ENCODE measurements at regions not wholly inside any gene's neighbourhood (a gene's known extent, or its start where the extent isn't known, plus 50 kb on each side); places are given as distances from the start of the nearest gene placed in this dataset.

GRCh38 chr22:44600207-44600785 is 101.7 kb upstream of the PRR5 start:
- TF ChIP-seq REST (IDR thresholded peaks at IDR 0.05; ENCODE audit: insufficient read depth in 1 of 2, low read depth in 2 of 2, low read length in 2 of 2) (no peak), FOXP2 (optimal IDR thresholded peaks at IDR 0.05; ENCODE audit: borderline replicate concordance, extremely low read depth, extremely low read length, insufficient read depth) (no peak), TAF1 (IDR thresholded peaks at IDR 0.05; ENCODE audit: borderline replicate concordance, insufficient read depth, low read length) (no peak), POLR2AphosphoS5 (IDR thresholded peaks at IDR 0.05; ENCODE audit: low read depth, low read length) (no peak), SIN3A (IDR thresholded peaks at IDR 0.05; ENCODE audit: borderline replicate concordance, insufficient read depth, low read length) (no peak)

- TF ChIP-seq TAF1 (IDR thresholded peaks at IDR 0.05; ENCODE audit: borderline replicate concordance, insufficient read depth, low read length) (no peak), REST (IDR thresholded peaks at IDR 0.05; ENCODE audit: insufficient read depth in 1 of 2, low read depth in 2 of 2, low read length in 2 of 2) (no peak), SIN3A (IDR thresholded peaks at IDR 0.05; ENCODE audit: borderline replicate concordance, insufficient read depth, low read length) (no peak), FOXP2 (optimal IDR thresholded peaks at IDR 0.05; ENCODE audit: borderline replicate concordance, extremely low read depth, extremely low read length, insufficient read depth) (no peak), POLR2AphosphoS5 (IDR thresholded peaks at IDR 0.05; ENCODE audit: low read depth, low read length) (no peak)
Observed at GRCh38 chr22:44599500-44600140, 101.6 kb upstream of the RTL6 start.

GRCh38 chr22:44599084-44599483 is 101.1 kb upstream of the RTL6 start:
- no peak for TF ChIP-seq REST (IDR thresholded peaks at IDR 0.05; ENCODE audit: insufficient read depth in 1 of 2, low read depth in 2 of 2, low read length in 2 of 2)

GRCh38 chr22:44597616-44598015 is 99.6 kb upstream of the RTL6 start:
- no peak for TF ChIP-seq REST (IDR thresholded peaks at IDR 0.05; ENCODE audit: insufficient read depth in 1 of 2, low read depth in 2 of 2, low read length in 2 of 2)
- no peak for TF ChIP-seq TAF1 (IDR thresholded peaks at IDR 0.05; ENCODE audit: borderline replicate concordance, insufficient read depth, low read length)
- TF ChIP-seq POLR2AphosphoS5 (IDR thresholded peaks at IDR 0.05; ENCODE audit: low read depth, low read length) = no peak
- no peak for TF ChIP-seq SIN3A (IDR thresholded peaks at IDR 0.05; ENCODE audit: borderline replicate concordance, insufficient read depth, low read length)

Data from PFSK-1 (cell line).